IPS-NIHi7 (cell line): ENCODE measurements at regions not wholly inside any gene's neighbourhood (a gene's known extent, or its start where the extent isn't known, plus 50 kb on each side); places are given as distances from the start of the nearest gene placed in this dataset.
"Not testable (repeated sequence)": the region's sequence is repeated elsewhere in the genome, so short reads cannot be mapped to it uniquely, and the experiment has no call there.

ENCODE experiments used
- DNase-seq: peaks from one replicate; pipeline ENCODE4 v3.0.0; 2012; ENCODE audit warnings: mixed read lengths; ENCODE audit errors: extremely low spot score

GRCh38 chr14:94836849-94837248 lies 66.9 kb upstream of the GSC start:
- DNase-seq = no peak

- peak; percentile 24 for DNase-seq
These were observed 63.7 kb upstream of the GSC start for GRCh38 chr14:94833633-94834032.

- no peak for DNase-seq
These were observed 61.2 kb upstream of the GSC start for GRCh38 chr14:94831085-94831484.

DNA sequence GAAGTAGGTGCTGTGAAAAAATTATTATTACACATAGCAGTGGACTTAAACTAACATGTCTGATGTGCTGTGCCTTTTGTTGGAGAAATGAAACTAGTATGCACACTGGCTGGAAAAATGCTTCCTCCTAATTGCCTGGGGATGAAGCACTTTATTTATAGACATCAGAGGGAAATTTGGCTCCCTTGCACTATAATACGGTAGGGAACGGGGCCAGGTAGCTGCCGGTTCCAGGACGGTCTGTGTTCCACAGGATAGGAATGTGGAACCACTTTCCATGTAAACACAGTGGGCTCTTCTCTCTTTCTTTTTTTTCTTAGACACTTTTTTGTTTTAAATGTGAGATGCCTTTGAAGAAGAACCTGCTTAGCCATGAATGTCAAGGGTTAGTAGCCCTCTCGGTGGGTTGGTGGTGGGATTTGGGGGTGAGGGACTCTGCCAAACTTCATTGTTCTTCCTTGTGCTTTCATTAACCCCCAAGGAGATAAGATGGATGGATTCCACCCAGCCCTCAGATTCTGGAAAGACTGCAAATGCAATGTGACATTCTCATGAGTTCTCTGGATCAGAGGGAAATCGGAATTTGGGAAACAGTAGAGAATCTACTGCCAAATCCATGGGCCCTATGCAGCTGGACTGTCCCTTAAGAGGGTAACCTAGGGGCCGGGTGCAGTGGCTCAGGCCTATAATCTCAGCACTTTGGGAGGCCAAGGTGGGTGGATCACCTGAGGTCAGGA lies 58.0 kb upstream of the GSC start:
- no peak for DNase-seq

DNA sequence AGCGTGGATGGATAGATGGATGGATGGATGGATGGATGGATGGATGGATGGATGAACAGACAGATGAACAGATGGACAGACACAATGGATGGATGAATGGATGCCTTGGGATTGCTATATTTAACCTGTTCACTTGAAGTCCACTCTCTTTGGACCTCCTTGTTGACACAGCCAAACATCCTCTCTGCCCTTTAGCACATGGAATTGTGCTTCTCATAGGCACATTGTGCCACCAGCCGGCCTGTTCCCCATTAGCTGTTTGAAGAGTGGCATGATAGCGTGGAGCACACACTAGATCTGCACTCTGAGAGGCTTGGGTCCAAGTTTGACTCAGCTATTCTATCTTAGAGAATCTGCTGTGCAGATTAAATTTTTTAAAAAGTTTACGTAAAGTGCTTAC lies 56.9 kb upstream of the GSC start:
- DNase-seq = no peak

DNA sequence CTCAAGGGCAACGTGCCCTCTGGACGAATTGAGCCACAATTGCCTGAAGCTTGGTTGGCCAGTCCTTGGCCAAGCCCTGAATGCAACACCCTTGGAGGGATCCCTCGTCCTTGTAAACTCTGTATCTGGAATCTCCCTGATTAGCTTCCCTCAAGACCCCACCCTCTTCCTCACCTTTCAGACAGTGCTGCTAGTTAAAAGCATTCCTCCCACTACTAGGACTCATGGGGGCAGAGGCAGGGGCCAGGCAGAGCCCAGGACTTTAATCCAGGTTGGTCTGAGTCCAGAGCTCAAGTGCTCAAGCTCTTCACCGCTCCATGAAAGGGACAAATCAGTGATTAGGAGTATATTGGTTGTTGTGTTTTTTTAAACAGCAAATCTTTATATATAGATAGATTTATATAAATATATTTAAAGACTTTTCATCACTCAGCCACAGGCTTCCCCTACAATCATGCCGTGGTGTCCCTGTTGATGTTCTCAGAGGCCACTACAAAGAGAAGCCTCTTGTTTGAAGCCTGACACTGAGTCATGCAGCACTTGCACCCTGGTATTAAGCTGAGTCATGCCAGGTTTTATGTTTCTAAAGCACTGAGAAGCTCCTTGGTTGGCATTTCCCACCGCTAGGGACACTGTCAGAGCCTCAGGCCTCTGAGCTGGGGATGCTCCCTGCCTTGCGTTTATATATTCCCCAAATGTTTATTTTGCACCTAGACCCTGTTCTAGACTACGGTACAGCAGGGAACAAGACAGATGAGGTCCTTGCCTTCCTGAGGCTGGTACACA lies 53.8 kb upstream of the GSC start:
- DNase-seq = peak; percentile 26

- no peak for DNase-seq
These were observed 51.8 kb upstream of the GSC start for GRCh38 chr14:94821705-94822104.

GRCh38 chr14:94820932-94821331 lies 51.0 kb upstream of the GSC start:
- DNase-seq = not testable (repeated sequence)
